HAP-1 (cell line): ENCODE measurements at regions not wholly inside any gene's neighbourhood (a gene's known extent, or its start where the extent isn't known, plus 50 kb on each side); places are given as distances from the start of the nearest gene placed in this dataset.
"Not testable (repeated sequence)": the region's sequence is repeated elsewhere in the genome, so short reads cannot be mapped to it uniquely, and the experiment has no call there.

Experiments used
- DNase-seq, 2 experiments: peaks; one replicate each; pipeline ENCODE4 v3.0.0-alpha.2; 2016 to 2020; ENCODE audit warnings: low spot score in 2 of 2
- H3K27me3 ChIP-seq: fragments of 250-450 bp; sonication (Bioruptor Pico); 2 replicates; pipeline ENCODE4 v1.5.1; 2020; ENCODE audit warnings: low read depth, mild to moderate bottlenecking, moderate library complexity
- H3K36me3 ChIP-seq: fragments of 250-450 bp; sonication (Bioruptor Pico); replicated peaks from 2 replicates; pipeline ENCODE4 v1.5.1; 2020; ENCODE audit warnings: mild to moderate bottlenecking
- H3K4me1 ChIP-seq: fragments of 250-450 bp; sonication (Bioruptor Pico); 2 replicates; pipeline ENCODE4 v1.5.1; 2020; ENCODE audit warnings: mild to moderate bottlenecking
- H3K4me3 ChIP-seq: fragments of 250-450 bp; sonication (Bioruptor Pico); 2 replicates; pipeline ENCODE4 v1.5.1; 2020; ENCODE audit warnings: mild to moderate bottlenecking, moderate library complexity
- H3K9me3 ChIP-seq: fragments of 250-450 bp; sonication (Bioruptor Pico); 2 replicates; pipeline ENCODE4 v1.5.1; 2020; ENCODE audit warnings: mild to moderate bottlenecking, moderate library complexity
- in situ Hi-C: fragments of 300-500 bp; cut with MboI; formaldehyde crosslinking; loops from 3 replicates; pipeline ENCODE4 v1.14.3; 2020; ENCODE audit warnings: low sequenced_read_pairs, inconsistent platforms, mixed read lengths

GRCh38 chr2:117359266-117359914 lies 455.1 kb upstream of the DDX18 start:
- Histone ChIP-seq H3K36me3 (no peaks in the 10 kb centered on the region), H3K27me3 (no peaks in the 10 kb centered on the region), H3K4me1 (no peaks in the 10 kb centered on the region), H3K4me3 (no peak overlapping the region), H3K9me3 (no peaks in the 10 kb centered on the region)
- in situ Hi-C loops: no loop called here
- no peak for DNase-seq

GRCh38 chr2:117360586-117360985 lies 453.9 kb upstream of the DDX18 start:
- no peaks in the 10 kb centered on the region for H3K4me1 ChIP-seq
- no peaks in the 10 kb centered on the region for H3K9me3 ChIP-seq
- H3K36me3 ChIP-seq: no peaks in the 10 kb centered on the region
- H3K4me3 ChIP-seq: no peak overlapping the region
- in situ Hi-C loops: no loop called here
- no peaks in the 10 kb centered on the region for H3K27me3 ChIP-seq
- DNase-seq: no peak

- H3K27me3 ChIP-seq: no peaks in the 10 kb centered on the region
- no peaks in the 10 kb centered on the region for H3K9me3 ChIP-seq
- H3K4me1 ChIP-seq: no peaks in the 10 kb centered on the region
- H3K36me3 ChIP-seq: no peaks in the 10 kb centered on the region
- no peak overlapping the region for H3K4me3 ChIP-seq
- no peak for DNase-seq
- in situ Hi-C loops: no loop called here
Measured at GRCh38 chr2:117378653-117379052, 435.8 kb upstream of the DDX18 start.

- Histone ChIP-seq H3K4me3 (no peak overlapping the region), H3K4me1 (no peaks in the 10 kb centered on the region), H3K9me3 (no peaks in the 10 kb centered on the region), H3K36me3 (no peaks in the 10 kb centered on the region), H3K27me3 (no peaks in the 10 kb centered on the region)
- in situ Hi-C loops: no loop called here
- DNase-seq: no peak
Measured at GRCh38 chr2:117379928-117380327, 434.6 kb upstream of the DDX18 start.

- H3K9me3 ChIP-seq, H3K4me3 ChIP-seq, DNase-seq, H3K27me3 ChIP-seq, H3K36me3 ChIP-seq, H3K4me1 ChIP-seq, in situ Hi-C loops: not testable (repeated sequence)
Measured at GRCh38 chr2:117383997-117384396, 430.5 kb upstream of the DDX18 start.

GRCh38 chr2:117396161-117396560 lies 418.3 kb upstream of the DDX18 start:
- in situ Hi-C loops: no loop called here
- H3K4me3 ChIP-seq: no peak overlapping the region
- H3K27me3 ChIP-seq: no peaks in the 10 kb centered on the region
- H3K4me1 ChIP-seq: no peaks in the 10 kb centered on the region
- no peaks in the 10 kb centered on the region for H3K9me3 ChIP-seq
- no peaks in the 10 kb centered on the region for H3K36me3 ChIP-seq
- DNase-seq: no peak

- in situ Hi-C loops: no loop called here
- no peaks in the 10 kb centered on the region for H3K9me3 ChIP-seq
- no peak for DNase-seq
- H3K27me3 ChIP-seq: no peaks in the 10 kb centered on the region
- H3K36me3 ChIP-seq: no peaks in the 10 kb centered on the region
- no peak overlapping the region for H3K4me3 ChIP-seq
- no peaks in the 10 kb centered on the region for H3K4me1 ChIP-seq
Measured at GRCh38 chr2:117401582-117401981, 412.9 kb upstream of the DDX18 start.

- no peaks in the 10 kb centered on the region for H3K9me3 ChIP-seq
- H3K4me3 ChIP-seq: no peak overlapping the region
- H3K36me3 ChIP-seq: no peaks in the 10 kb centered on the region
- no peaks in the 10 kb centered on the region for H3K27me3 ChIP-seq
- no peak for DNase-seq
- in situ Hi-C loops: no loop called here
- no peaks in the 10 kb centered on the region for H3K4me1 ChIP-seq
Measured at GRCh38 chr2:117406443-117406842, 408.0 kb upstream of the DDX18 start.

- no peak for DNase-seq
- no peaks in the 10 kb centered on the region for H3K4me1 ChIP-seq
- in situ Hi-C loops: no loop called here
- H3K27me3 ChIP-seq: no peaks in the 10 kb centered on the region
- H3K9me3 ChIP-seq: no peaks in the 10 kb centered on the region
- H3K36me3 ChIP-seq: no peaks in the 10 kb centered on the region
- H3K4me3 ChIP-seq: no peak overlapping the region
Measured at GRCh38 chr2:117407746-117408145, 406.7 kb upstream of the DDX18 start.

- Histone ChIP-seq H3K36me3 (no peaks in the 10 kb centered on the region), H3K4me1 (no peaks in the 10 kb centered on the region), H3K4me3 (no peak overlapping the region), H3K27me3 (no peaks in the 10 kb centered on the region), H3K9me3 (no peaks in the 10 kb centered on the region)
- in situ Hi-C loops: no loop called here
- no peak for DNase-seq
Measured at GRCh38 chr2:117409443-117409842, 405.0 kb upstream of the DDX18 start.

GRCh38 chr2:117411983-117412382 lies 402.5 kb upstream of the DDX18 start:
- in situ Hi-C loops: no loop called here
- DNase-seq: no peak
- H3K27me3 ChIP-seq: no peaks in the 10 kb centered on the region

GRCh38 chr2:117432746-117433145 lies 381.7 kb upstream of the DDX18 start:
- in situ Hi-C loops: no loop called here

More at GRCh38 chr2:117411983-117412382, 402.5 kb upstream of the DDX18 start:
- no peaks in the 10 kb centered on the region for H3K36me3 ChIP-seq
- no peaks in the 10 kb centered on the region for H3K9me3 ChIP-seq
- no peaks in the 10 kb centered on the region for H3K4me1 ChIP-seq
- H3K4me3 ChIP-seq: no peak overlapping the region

GRCh38 chr2:117436697-117437096 lies 377.8 kb upstream of the DDX18 start:
- Histone ChIP-seq H3K9me3 (no peaks in the 10 kb centered on the region), H3K4me1 (no peaks in the 10 kb centered on the region), H3K27me3 (no peaks in the 10 kb centered on the region), H3K36me3 (no peaks in the 10 kb centered on the region), H3K4me3 (no peak overlapping the region)
- in situ Hi-C loops: no loop called here
- no peak for DNase-seq

More at GRCh38 chr2:117432746-117433145, 381.7 kb upstream of the DDX18 start:
- no peaks in the 10 kb centered on the region for H3K36me3 ChIP-seq
- no peak for DNase-seq
- H3K9me3 ChIP-seq: no peaks in the 10 kb centered on the region
- H3K27me3 ChIP-seq: no peaks in the 10 kb centered on the region
- no peaks in the 10 kb centered on the region for H3K4me1 ChIP-seq
- no peak overlapping the region for H3K4me3 ChIP-seq

- Histone ChIP-seq H3K9me3 (no peaks in the 10 kb centered on the region; the same call in 1 of the 2 replicates), H3K27me3 (no peaks in the 10 kb centered on the region), H3K36me3 (no peaks in the 10 kb centered on the region), H3K4me1 (no peaks in the 10 kb centered on the region), H3K4me3 (no peak overlapping the region)
- peak; percentile 16 to 71 for DNase-seq
- in situ Hi-C loops: no loop called here
Measured at GRCh38 chr2:117470311-117471095, 344.0 kb upstream of the DDX18 start.
